ENCODE measurements at regions not wholly inside any gene's neighbourhood (a gene's known extent, or its start where the extent isn't known, plus 50 kb on each side); places are given as distances from the start of the nearest gene placed in this dataset.
"Not testable (repeated sequence)": the region's sequence is repeated elsewhere in the genome, so short reads cannot be mapped to it uniquely, and the experiment has no call there.

GRCh38 chr1:29550119-29550841, 314.0 kb downstream of the PTPRU start:
- Histone ChIP-seq H3K79me2 (ENCODE audit: control insufficient read depth, insufficient read depth, low read length) (no peaks in the 10 kb centered on the region), H3K4me1 (ENCODE audit: control insufficient read depth, extremely low read depth, insufficient read depth, low read length) (no peaks in the 10 kb centered on the region), H3K9me1 (ENCODE audit: control insufficient read depth, extremely low read depth, insufficient read depth, low read length) (no peaks in the 10 kb centered on the region), H3K9me3 (ENCODE audit: control insufficient read depth, low read depth, low read length) (no peaks in the 10 kb centered on the region), H2AFZ (ENCODE audit: control insufficient read depth, low read length) (no peak overlapping the region), H3K27me3 (ENCODE audit: control insufficient read depth, extremely low read depth, insufficient read depth, low read length) (peaks cover 6% of the 10 kb centered on the region), H3K9ac (ENCODE audit: control insufficient read depth, extremely low read depth, insufficient read depth, low read length) (no peak overlapping the region), H3K4me3 (ENCODE audit: control insufficient read depth in 2 of 3, extremely low read depth in 1 of 3, insufficient read depth in 2 of 3, low read depth in 1 of 3, low read length in 3 of 3) (no peak overlapping the region), H3K4me2 (ENCODE audit: control insufficient read depth, extremely low read depth, insufficient read depth, low read depth, low read length) (no peak overlapping the region), H4K20me1 (ENCODE audit: control insufficient read depth, extremely low read depth, insufficient read depth, low read length) (no peaks in the 10 kb centered on the region), H3K27ac (ENCODE audit: control insufficient read depth, insufficient read depth, low read length) (no peak overlapping the region), H3K36me3 (ENCODE audit: control insufficient read depth in 2 of 2, extremely low read depth in 1 of 2, insufficient read depth in 2 of 2, low read length in 2 of 2) (no peaks in the 10 kb centered on the region)
- dilution Hi-C loops (cut with MboI; ENCODE audit: extremely low pct_ligation_motif_present, low sequenced_read_pairs) = no loop called here
- FAIRE-seq (no peak), DNase-seq (ENCODE audit: low read depth, low spot score) (no peak)
- TF ChIP-seq CTCF (optimal IDR thresholded peaks at IDR 0.05 in 1 of 3, IDR thresholded peaks at IDR 0.05 in 1 of 3, conservative IDR thresholded peaks at IDR 0.05 in 1 of 3; ENCODE audit: extremely low read depth in 1 of 3, insufficient read depth in 2 of 3, low read length in 3 of 3) = no peak
- no peak for TF ChIP-seq EZH2 (IDR thresholded peaks at IDR 0.05; ENCODE audit: low read length)

GRCh38 chr1:29549728-29550118, 313.4 kb downstream of the PTPRU start:
- H3K9me3 ChIP-seq (ENCODE audit: control insufficient read depth, low read depth, low read length); H3K36me3 ChIP-seq (ENCODE audit: control insufficient read depth in 2 of 2, extremely low read depth in 1 of 2, insufficient read depth in 2 of 2, low read length in 2 of 2); H4K20me1 ChIP-seq (ENCODE audit: control insufficient read depth, extremely low read depth, insufficient read depth, low read length); H3K4me1 ChIP-seq (ENCODE audit: control insufficient read depth, extremely low read depth, insufficient read depth, low read length); H2AFZ ChIP-seq (ENCODE audit: control insufficient read depth, low read length); dilution Hi-C loops (cut with MboI; ENCODE audit: extremely low pct_ligation_motif_present, low sequenced_read_pairs); H3K27me3 ChIP-seq (ENCODE audit: control insufficient read depth, extremely low read depth, insufficient read depth, low read length); DNase-seq (ENCODE audit: low read depth, low spot score); H3K9me1 ChIP-seq (ENCODE audit: control insufficient read depth, extremely low read depth, insufficient read depth, low read length); H3K27ac ChIP-seq (ENCODE audit: control insufficient read depth, insufficient read depth, low read length); H3K4me3 ChIP-seq (ENCODE audit: control insufficient read depth in 2 of 3, extremely low read depth in 1 of 3, insufficient read depth in 2 of 3, low read depth in 1 of 3, low read length in 3 of 3); FAIRE-seq; H3K79me2 ChIP-seq (ENCODE audit: control insufficient read depth, insufficient read depth, low read length); H3K9ac ChIP-seq (ENCODE audit: control insufficient read depth, extremely low read depth, insufficient read depth, low read length); H3K4me2 ChIP-seq (ENCODE audit: control insufficient read depth, extremely low read depth, insufficient read depth, low read depth, low read length): not testable (repeated sequence)

DNA sequence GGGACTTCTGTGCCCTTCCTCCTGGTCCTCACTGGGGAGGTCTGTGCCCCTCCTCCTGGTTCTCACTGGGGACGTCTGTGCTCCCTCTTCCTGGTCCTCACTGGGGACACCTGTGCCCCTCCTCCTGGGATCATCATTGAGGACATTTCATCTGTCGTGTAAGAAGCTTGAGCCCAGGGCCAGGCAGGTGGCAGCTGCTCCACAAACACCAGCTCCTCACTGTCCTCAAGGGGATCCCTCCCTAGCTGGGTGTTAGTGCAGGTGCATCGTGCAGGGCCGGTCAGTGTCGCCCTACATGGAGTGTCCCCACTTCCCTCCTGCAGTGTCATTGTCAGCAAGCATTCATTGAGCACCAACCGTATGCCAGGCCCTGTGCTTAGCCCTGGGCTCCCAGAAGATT, 312.7 kb downstream of the PTPRU start:
- no peak for FAIRE-seq
- no peak overlapping the region for H2AFZ ChIP-seq (ENCODE audit: control insufficient read depth, low read length)
- H4K20me1 ChIP-seq (ENCODE audit: control insufficient read depth, extremely low read depth, insufficient read depth, low read length) = no peaks in the 10 kb centered on the region

More for the DNA sequence above, 312.7 kb downstream of the PTPRU start:
- Histone ChIP-seq H3K4me1 (ENCODE audit: control insufficient read depth, extremely low read depth, insufficient read depth, low read length) (no peaks in the 10 kb centered on the region), H3K9ac (ENCODE audit: control insufficient read depth, extremely low read depth, insufficient read depth, low read length) (no peak overlapping the region), H3K4me3 (ENCODE audit: control insufficient read depth in 2 of 3, extremely low read depth in 1 of 3, insufficient read depth in 2 of 3, low read depth in 1 of 3, low read length in 3 of 3) (no peak overlapping the region), H3K27ac (ENCODE audit: control insufficient read depth, insufficient read depth, low read length) (no peak overlapping the region), H3K27me3 (ENCODE audit: control insufficient read depth, extremely low read depth, insufficient read depth, low read length) (peaks cover 6% of the 10 kb centered on the region), H3K9me3 (ENCODE audit: control insufficient read depth, low read depth, low read length) (no peaks in the 10 kb centered on the region), H3K4me2 (ENCODE audit: control insufficient read depth, extremely low read depth, insufficient read depth, low read depth, low read length) (no peak overlapping the region), H3K79me2 (ENCODE audit: control insufficient read depth, insufficient read depth, low read length) (no peaks in the 10 kb centered on the region), H3K9me1 (ENCODE audit: control insufficient read depth, extremely low read depth, insufficient read depth, low read length) (no peaks in the 10 kb centered on the region), H3K36me3 (ENCODE audit: control insufficient read depth in 2 of 2, extremely low read depth in 1 of 2, insufficient read depth in 2 of 2, low read length in 2 of 2) (no peaks in the 10 kb centered on the region)
- no peak for DNase-seq (ENCODE audit: low read depth, low spot score)
- dilution Hi-C loops (cut with MboI; ENCODE audit: extremely low pct_ligation_motif_present, low sequenced_read_pairs) = no loop called here
- TF ChIP-seq EZH2 (IDR thresholded peaks at IDR 0.05; ENCODE audit: low read length) = no peak
- no peak for TF ChIP-seq CTCF (optimal IDR thresholded peaks at IDR 0.05 in 1 of 3, IDR thresholded peaks at IDR 0.05 in 1 of 3, conservative IDR thresholded peaks at IDR 0.05 in 1 of 3; ENCODE audit: extremely low read depth in 1 of 3, insufficient read depth in 2 of 3, low read length in 3 of 3)

All from keratinocyte (primary cell).